ENCODE measurements at regions not wholly inside any gene's neighbourhood (a gene's known extent, or its start where the extent isn't known, plus 50 kb on each side); places are given as distances from the start of the nearest gene placed in this dataset.

DNA sequence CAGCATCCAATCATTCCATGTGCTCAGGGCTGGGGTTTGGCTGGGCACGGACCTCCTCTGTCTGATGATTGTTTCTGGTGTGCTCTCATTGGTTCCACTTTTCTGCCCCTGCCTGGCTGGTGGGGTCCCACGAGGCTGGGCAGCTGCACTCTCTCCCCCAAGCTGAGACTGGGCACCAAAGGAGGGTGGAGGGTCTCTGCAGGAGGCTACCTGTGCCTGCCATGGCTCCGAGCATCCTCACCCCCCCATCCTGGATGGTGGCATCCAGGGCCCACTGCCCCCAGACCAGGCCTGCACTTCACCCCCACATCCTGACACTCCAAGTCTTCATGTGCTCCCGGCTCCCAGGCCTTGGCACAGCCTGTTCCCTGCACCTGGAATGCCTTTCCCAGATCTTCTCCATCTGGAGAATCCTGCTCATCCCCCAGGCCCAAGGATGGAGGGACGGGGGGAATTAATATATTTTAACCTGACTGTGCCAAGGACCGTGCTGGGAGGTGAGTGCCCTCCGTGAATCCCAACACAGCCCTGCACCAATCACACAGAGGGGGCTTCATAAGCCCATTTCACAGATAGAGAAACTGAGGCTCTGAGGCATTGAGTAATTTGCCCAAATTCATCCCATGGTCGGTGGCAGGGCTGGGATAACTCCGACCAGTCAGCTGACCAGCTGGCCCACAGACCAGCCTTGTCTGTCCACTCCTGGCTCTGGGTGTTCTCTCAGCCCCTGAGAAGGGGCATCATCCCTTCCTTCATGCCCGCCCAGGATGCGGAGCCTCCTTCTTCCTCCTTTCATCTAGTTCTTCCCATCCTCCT, 403.4 kb downstream of the MATN1 start:
- DNase-seq (ENCODE audit: low read depth, low spot score), result no peak

DNA sequence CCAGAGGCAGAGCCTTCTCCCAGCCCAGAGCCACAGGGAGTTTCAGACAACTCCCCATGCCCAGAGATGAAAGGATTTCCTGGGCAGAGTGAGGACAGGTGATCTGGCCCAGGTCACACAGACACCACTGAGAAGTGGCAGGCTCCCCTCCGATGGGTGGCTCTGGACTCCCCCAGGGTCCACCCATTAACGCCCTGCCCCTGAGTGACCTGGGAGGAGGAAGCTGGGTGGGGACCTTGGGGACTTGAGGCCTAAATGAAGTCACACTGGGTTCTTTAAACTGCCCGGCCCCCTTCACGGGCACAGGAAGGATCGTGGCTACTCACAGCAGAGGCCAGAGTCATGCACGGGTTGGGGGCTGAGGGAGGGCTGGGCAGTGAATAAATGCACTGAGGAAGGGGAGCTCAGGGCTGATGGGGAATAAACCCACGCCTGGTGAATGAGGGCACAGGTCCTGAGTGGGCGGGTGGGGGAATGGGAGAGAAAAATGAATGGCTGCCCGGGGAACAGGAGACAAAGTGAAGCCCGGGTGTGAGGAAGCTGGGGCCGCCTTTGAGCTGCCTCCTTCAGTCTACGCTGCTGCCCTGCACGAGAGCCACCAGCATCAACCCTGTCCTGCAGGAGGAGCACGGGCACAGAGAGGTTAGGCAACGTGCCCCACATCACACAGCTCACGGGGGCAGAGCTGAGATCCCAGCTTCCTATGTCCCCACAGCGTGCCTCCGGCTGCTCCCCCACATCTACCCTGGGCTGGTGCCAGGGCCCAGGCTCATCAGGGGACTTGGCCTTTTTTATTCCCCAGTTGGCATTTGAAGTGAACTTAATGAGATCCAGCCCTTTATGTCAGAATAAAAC, 404.3 kb downstream of the MATN1 start:
- DNase-seq (ENCODE audit: low read depth, low spot score), result no peak

DNA sequence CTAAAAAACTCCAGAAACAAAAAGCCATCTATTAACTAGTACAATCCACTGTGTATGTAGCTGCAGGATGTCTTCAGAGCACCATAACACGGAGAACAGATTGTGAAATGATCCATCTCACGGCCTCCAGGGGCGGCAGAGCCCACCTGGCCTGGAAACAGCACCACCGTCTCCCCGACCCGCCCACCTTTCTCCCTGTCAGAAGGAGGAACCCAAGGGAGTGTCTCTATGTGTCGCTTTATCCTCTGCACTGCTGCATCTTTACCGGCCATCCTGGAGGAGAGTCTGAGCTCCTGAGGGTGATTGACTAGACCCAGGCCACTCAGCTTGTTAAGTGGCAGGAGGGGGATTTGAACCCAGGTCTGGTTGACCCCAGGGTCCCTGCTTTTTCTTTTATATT, 405.0 kb downstream of the MATN1 start:
- DNase-seq (ENCODE audit: low read depth, low spot score), result no peak

DNA sequence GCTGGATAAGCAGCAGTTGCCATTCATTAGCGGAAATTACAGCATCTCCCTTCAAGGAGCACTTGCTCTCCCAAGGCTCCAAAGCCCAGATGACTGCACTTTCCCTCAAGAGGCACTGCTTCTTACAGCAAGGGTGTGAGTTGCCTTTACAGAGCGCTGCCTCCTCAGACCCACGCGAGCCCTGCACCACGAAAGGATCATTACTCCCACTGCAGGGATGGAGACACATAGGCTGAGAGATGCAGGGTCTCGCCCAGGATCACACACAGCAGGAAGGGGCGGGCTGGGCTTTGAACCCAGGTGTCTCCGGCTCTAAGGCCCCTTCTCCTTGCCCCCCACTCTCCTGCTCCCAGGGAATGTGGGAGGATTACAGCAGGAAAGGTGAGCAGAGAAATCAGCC, 405.5 kb downstream of the MATN1 start:
- no peak for DNase-seq (ENCODE audit: low read depth, low spot score)

DNA sequence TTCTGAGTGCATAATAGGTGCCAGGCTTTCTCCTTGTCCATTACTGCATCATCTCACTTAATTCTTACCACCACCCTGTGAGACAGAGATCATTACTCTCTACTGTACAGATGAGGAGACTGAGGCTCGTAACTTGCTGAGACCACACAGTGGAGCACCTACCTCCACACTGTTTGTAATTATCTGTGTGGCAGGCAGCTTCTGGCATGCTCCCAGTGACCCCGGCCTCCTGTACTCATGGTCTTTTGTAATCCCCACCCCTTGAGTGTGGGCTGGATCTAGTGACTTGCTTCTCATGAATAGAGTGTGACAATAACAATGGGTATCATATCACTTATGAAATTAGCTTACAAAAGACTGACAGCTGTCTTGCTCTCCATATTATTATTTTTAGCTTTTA, 407.3 kb downstream of the MATN1 start:
- no peak for DNase-seq (ENCODE audit: low read depth, low spot score)

DNA sequence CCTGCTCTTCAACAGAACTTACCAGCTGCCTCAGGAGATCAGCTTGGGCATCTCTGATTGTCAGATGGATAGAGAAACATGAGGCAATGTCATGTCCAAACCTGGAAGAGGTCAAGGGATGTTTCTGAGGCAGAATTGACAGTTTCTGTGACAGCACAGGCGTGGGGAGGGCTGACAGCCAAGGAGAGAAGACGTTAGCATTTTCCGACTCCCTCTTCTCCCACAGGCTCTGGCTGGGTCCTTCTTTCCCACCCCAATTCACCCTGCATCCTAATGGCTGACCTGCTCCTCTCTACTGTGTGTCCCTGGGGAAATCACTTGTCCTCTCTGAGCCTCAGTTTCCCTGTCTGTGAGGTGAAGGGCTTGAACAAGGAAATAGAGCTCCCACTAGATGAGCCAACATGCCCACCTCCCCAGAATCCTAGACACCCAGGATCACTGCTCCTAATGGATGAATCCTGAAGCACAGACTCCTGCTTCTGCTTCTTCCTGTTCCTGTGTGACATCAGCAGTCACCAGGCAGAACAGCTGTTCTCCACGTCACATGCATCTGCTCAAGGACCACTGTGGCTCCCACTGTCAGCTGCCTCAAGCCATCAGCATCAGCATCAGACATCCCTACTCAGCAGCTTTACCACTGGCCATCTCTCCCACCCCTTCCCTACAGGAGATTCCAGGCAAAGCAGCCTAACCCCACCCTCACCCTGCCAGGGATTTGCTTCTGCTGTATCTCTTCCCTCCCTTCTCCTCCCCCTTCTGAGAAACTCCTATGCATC, 408.0 kb downstream of the MATN1 start:
- DNase-seq (ENCODE audit: low read depth, low spot score), result no peak

DNA sequence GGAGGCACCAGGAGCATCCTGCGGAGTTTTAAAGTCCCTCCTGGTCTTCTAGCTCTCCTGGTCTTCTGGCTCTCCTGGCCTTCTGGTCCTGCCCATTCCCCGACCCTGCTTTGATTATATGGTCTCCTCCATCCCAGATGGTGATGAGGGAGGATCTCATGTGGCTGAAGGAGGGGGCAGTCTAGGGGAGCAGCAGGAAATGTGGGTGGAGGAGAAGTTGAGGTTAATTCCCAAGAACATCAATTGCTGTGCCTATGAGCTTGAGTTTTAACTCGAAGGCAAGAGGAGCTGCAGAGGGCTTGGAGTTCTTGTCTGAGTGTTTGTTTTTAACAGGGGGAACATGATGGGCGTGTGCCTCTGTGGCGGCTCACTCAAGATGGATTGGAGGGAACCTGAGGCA, 408.8 kb downstream of the MATN1 start:
- no peak for DNase-seq (ENCODE audit: low read depth, low spot score)

DNA sequence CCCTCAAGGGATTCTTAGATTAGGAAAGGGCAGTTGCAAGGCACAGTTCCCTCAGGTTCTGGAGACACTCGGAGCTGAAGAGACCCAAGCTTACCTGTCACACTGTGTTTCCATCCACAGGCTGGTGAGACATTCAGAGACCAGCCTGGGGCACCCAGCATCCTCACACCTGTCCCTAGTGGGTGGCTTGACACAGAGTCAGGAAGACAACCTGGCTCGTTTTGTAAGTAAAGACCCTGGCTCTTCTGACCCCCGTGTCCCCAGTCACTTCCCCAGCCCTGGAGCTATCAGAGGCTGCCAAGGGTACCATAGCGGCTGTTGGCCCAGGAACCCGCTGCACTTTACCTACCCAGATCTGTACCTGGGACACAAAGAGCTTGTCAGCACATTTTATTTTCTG, 409.8 kb downstream of the MATN1 start:
- no peak for DNase-seq (ENCODE audit: low read depth, low spot score)

DNA sequence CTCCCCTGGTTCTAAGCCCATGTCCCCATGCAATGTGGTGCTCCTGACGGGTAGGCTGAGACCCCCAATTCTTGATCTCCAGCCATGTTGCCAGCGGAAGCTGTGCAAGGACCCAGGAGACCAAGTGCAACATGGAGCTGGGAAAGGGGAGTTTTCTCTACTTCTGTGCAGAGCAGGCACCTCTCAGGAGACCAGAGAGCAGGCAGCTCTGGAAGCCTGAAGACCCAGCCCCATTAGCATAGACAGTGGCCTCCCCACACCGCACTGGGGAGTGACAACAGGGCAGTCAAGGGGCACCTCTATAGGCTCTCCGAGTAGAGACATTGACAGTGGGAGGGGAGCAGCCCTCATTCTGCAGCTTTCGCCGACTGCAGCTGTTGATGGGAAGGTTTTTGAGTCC, 410.2 kb downstream of the MATN1 start:
- no peak for DNase-seq (ENCODE audit: low read depth, low spot score)

DNA sequence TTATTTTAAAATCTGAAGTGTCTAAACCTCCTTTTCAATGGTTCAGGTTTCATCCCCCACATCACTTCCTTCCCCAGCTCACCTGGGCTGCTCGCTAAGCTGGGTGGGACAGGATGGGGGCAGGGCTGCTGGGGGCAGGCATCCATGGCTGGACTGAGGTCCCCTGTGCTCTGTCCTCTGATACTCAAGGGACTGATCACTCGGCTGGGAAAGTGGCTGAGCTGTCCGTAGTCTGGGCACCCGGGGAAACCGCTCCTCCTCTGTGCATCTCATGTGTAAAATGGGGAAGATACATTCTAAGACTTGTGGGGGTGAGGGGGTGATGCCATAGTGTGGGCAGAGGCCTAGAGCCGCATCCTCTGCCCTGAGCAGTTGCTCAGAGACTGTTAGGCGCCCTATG, 411.2 kb downstream of the MATN1 start:
- no peak for DNase-seq (ENCODE audit: low read depth, low spot score)

DNA sequence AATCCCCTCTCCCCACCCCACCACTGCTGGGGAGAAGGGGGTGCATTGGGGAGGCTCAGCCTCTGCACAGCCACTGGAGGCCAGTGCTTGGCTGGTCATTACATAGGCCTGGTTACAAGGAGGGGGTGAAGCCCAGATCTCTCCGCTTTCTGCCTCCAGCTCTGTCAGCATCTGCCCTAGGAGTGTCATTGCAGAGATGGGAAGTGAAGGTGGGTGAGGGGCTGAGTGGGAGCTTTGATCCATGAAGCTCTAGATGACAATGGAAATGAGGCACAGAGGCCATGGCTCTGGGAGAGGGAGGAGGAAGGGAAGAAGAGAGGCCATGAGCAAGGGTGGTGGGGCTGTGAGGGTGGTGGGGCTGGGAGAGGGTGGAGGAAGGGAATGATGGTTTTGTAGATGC, 411.6 kb downstream of the MATN1 start:
- DNase-seq (ENCODE audit: low read depth, low spot score), result no peak

DNA sequence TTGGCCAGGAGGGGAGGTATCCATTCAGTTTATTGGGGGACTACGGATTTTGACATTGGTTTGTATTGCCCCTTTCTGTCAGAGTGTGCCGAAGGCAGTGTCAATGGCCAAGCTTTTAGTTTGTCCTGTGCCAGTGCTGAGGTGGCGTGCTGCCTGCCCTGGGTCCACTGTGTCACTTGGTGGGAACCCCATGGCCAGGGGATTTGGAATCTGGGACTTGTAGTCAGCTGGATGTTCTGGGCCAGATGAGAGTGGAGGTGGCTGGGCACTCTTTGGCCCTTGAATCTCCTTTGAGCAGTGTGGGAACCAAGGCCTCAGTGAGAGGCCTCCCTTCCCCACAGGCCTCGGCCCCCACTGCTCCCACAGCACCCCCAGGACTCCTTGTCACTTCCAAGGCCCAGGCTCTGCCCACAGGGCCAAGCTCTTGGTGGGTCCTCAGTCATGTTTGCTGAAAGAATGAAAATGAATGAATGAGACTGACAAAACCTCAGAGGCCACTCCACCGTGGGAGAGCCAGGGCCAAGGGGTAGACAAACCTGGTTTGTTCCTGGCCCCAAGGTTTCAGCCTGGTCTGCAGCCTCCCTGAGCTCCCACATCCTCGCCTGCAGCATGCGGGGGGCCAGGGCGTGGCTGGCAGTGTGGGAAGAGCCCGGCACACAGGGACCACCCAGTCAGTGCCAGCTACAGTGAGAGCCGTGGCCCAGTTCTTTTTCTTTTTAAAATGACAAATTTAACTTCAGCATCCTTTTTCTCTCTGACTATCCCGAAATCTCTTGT, 412.2 kb downstream of the MATN1 start:
- no peak for DNase-seq (ENCODE audit: low read depth, low spot score)

DNA sequence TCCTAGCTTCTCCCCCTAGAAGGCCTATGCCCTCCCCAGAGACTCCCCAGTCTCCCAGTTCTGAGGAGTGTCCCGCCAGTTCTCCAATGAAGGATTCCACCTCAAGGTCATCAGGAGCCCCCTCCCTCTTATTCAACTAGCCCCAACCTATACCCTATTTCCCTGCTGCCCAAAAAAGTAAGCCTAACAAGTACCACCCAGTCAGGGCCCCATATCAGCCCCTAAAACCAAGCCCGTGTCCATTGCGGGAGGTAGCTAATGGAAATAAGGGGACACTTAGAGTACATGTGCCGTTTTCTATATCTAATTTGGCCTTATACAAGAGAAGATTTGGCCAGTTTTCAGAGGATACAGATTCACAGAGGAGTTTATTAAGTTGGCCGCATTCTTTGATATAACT, 416.2 kb downstream of the MATN1 start:
- no peak for DNase-seq (ENCODE audit: low read depth, low spot score)

DNA sequence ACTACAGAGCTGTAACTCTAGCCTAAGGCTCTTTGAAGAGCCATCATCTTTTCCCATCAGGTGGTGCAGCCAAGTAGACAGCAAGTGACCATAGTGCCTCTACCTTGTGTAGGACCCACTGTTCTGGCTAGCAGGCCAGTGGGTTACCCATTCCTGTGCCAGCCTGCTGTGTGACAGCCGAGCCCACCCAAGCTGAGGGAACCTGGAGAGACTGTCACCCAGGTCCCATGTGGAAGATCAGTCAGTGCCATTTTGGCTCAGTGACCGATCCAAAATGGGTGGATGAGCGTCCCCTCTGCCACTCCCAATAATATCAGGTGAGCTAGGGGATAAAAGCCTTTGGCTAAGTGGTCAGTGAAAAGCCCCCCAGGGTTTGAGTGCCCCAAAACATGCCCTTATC, 417.9 kb downstream of the MATN1 start:
- no peak for DNase-seq (ENCODE audit: low read depth, low spot score)

DNA sequence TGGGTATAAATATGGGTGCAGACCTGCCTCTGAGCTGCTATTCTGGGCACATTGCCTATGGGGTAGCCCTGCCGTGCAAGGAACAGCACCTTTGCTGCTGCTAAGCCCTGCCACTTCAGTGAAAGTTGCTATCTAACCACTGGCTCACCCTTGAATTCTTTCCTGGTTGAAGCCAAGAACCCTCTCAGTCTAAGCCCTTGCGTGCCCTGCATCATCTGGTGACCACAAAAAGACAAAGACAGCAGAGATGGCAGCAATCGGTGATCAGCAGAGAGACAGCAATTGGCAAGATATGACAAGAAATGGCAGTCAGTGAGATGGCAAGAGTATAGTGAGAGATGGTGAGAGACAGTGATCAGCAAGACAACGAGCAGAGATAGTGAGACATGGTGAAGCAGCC, 418.3 kb downstream of the MATN1 start:
- no peak for DNase-seq (ENCODE audit: low read depth, low spot score)

DNA sequence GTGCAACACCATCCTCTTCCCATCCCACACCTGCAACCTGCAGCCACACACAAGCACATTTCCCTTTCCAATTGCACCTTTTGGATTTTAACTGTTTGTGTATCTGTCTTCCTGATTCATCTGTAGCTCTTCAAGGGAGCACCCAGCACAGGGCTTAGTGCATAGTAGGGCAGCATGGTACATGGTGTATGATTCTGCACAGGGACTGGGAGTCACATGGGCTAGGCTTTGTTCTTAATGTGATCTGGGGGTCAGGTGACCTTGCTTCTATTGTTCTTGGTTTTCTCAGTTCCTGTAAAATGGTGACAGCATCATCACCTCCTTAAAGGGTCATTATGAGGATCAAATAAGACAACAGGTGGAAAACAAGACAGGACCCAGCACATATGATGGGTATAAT, 419.3 kb downstream of the MATN1 start:
- no peak for DNase-seq (ENCODE audit: low read depth, low spot score)

DNA sequence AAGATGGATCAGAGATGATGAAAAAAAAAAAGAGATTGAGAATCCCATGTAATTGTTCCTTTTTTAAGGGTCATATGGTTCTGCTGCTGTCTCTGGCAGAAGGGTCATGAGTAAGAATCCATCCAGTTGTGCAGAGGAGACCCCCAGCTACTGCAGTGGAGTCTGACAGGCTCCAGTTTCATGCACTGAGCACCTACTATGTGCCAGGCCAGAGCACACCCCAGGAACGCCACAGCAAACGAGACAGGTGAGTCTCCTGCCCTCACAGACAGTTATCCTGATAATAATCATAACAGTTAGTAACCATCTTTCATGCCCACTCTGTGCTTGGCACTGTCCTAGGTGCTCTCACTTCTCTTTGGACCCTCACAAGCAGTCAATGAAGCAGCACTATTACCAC, 420.0 kb downstream of the MATN1 start:
- no peak for DNase-seq (ENCODE audit: low read depth, low spot score)

DNA sequence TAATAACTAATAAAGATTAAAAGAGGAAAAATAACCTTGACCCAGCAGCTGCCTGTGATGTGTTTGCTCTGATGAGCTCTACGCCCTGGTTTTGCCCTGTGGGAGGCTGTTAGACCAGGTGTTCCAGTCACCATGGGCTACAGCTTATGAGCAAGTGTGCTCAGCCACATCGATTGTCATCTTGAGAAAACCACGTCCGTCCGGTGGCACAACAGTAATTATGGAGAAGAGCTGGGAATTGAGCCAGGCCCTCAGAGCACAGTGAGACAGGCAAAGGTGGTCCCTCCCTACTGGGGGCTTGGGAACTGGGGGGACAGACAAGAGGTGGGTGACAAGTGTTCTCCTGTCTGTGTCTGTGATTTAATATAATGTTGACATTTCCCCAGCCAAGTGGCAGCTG, 420.5 kb downstream of the MATN1 start:
- no peak for DNase-seq (ENCODE audit: low read depth, low spot score)

DNA sequence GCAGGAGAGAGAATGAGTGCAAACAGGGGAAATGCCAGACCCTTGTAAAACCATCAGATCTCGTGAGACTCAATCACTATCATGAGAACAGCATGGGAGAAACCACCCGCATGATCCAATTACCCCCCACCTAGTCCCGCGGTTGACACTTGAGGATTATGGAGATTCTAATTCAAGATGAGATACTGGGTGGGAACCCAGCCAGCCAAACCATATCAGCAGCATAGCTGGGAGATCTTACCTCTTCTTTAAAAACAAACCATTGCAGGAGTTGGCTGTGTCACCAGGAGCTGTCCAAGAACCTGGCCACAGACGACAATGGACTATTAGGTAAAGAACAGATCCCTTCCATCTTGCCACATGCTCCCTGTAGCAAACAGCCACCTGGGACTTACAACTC, 422.7 kb downstream of the MATN1 start:
- DNase-seq (ENCODE audit: low read depth, low spot score), result no peak

DNA sequence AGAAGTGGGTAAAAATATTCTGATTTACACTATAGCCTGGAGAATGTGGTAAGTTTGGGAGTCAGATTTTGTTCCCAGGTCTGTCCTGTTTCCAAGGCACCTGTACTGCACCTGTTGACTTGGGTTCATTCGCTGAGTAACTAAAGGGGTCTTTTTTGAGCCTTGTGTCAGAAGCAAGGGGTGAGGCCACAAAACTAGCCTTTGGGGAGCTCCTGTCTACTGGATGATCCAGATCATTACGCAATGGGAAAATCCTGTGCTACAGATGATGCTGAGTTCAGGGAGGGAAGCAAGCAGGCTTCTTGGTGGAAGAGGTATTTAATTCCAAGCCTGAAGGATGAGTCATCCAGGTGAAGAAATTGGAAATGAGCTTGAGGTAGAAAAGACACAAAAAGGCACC, 424.0 kb downstream of the MATN1 start:
- no peak for DNase-seq (ENCODE audit: low read depth, low spot score)

DNA sequence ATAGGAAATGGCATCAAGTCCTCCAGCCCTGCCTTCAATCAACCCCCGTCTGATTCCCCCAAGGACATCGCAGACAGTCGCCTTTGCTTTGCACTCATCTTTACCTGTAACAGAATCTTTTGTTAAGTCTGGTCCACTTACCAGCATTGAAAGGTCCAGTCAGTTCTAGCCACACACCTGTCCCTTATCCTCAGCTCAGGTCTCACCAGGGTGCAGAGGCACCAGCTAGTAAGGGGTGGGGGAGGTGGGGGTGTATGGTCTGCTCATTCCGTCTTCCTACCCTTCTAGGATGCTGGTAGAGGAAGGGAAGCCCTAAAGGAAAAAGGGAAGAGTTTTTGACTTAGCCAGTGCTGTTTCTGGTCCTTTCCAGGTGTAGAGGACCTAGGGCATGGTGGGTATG, 427.7 kb downstream of the MATN1 start:
- no peak for DNase-seq (ENCODE audit: low read depth, low spot score)

DNA sequence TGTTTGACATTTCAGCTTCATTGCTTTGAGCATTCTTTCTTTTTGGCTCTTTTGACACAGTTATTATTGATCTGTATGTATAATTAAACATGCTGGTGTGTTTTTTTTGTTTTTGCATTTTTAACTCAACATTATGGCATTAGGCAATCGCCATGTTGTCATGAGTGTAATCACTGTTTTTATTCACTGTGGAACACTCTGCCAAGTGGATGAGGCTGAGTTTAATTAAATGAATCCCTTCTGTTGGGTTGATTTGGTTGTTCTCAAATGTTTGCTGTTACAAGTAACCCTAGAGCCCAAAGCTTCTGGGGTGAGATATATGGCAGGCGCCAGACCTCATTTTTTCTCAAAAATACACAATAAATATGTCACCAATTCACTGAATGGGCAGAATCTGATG, 428.1 kb downstream of the MATN1 start:
- DNase-seq (ENCODE audit: low read depth, low spot score), result no peak

Data from activated CD4-positive, CD25-positive, alpha-beta regulatory T cell treated with anti-CD3 and anti-CD28 coated beads, Interleukin-2, amount 50 U/mL, for 16 hours (primary cell).